Testis (tissue), 2 donors: ENCODE measurements at regions not wholly inside any gene's neighbourhood (a gene's known extent, or its start where the extent isn't known, plus 50 kb on each side); places are given as distances from the start of the nearest gene placed in this dataset.

Source experiments
- DNase-seq: peaks from one replicate; pipeline ENCODE4 v3.0.0-alpha.2; 2019
- H3K27ac ChIP-seq, 2 donors: fragments of 200-600 bp; sonication (generic); one replicate each; pipeline ENCODE4 v1.5.1; 2019
- H3K27me3 ChIP-seq: fragments of 200-600 bp; sonication (generic); one replicate; pipeline ENCODE4 v1.5.1; 2019
- H3K36me3 ChIP-seq: fragments of 200-600 bp; sonication (generic); one replicate; pipeline ENCODE4 v1.5.1; 2017; ENCODE audit warnings: low read depth; ENCODE audit errors: missing control alignments
- H3K4me1 ChIP-seq: fragments of 200-600 bp; sonication (generic); one replicate; pipeline ENCODE4 v1.5.1; 2019
- H3K4me3 ChIP-seq, 2 donors: fragments of 200-600 bp; sonication (generic); one replicate each; pipeline ENCODE4 v1.5.1; 2017 to 2019
- H3K9me3 ChIP-seq: fragments of 200-600 bp; sonication (generic); one replicate; pipeline ENCODE4 v1.5.1; 2017
- CTCF ChIP-seq, 3 experiments: fragments of 450-650 bp in 2 of 3; fragments of 200-600 bp in 1 of 3; sonication (generic) in 1 of 3; IDR thresholded peaks; one replicate each; pipeline ENCODE4 v1.5.1; 2016 to 2019; ENCODE audit warnings: antibody characterized with exemption in 3 of 3, mild to moderate bottlenecking in 2 of 3, moderate library complexity in 1 of 3
- POLR2A ChIP-seq: fragments of 450-650 bp; IDR thresholded peaks from one replicate; pipeline ENCODE4 v1.6.1; 2017; ENCODE audit warnings: antibody characterized with exemption, mild to moderate bottlenecking, moderate library complexity
- WGBS, 2 donors: methylation state at CpG; one replicate each; pipeline ENCODE4 v1.1.5; 2018; 5-methylcytosine and 5-hydroxymethylcytosine counted together
- intact Hi-C: fragments of 100-400 bp; cut with DNase I; formaldehyde crosslinking; loops from one replicate; pipeline ENCODE4 v1.15.1; 2023; ENCODE audit warnings: low total_unique reads

GRCh38 chr11:37372667-37373066 is 774.6 kb upstream of the RAG2 start:
- Histone ChIP-seq H3K36me3 (no peaks in the 10 kb centered on the region), H3K27ac (no peak overlapping the region), H3K4me3 (no peak overlapping the region), H3K27me3 (no peaks in the 10 kb centered on the region), H3K9me3 (no peaks in the 10 kb centered on the region), H3K4me1 (no peaks in the 10 kb centered on the region)
- DNase-seq, result no peak
- WGBS, 2 donors, result 95 to 97% methylated on average over 2 of the region's 2 CpGs
- intact Hi-C loops, result no loop called here
- TF ChIP-seq CTCF (IDR thresholded peaks at IDR 0.05), result no peak
- no peak for TF ChIP-seq POLR2A

- intact Hi-C loops, result no loop called here
- no peak for DNase-seq
- Histone ChIP-seq H3K27ac (no peak overlapping the region), H3K36me3 (no peaks in the 10 kb centered on the region), H3K4me3 (no peak overlapping the region), H3K9me3 (no peaks in the 10 kb centered on the region), H3K4me1 (no peaks in the 10 kb centered on the region), H3K27me3 (no peaks in the 10 kb centered on the region)
- no peak for TF ChIP-seq POLR2A
- TF ChIP-seq CTCF (IDR thresholded peaks at IDR 0.05), result no peak
Observed at GRCh38 chr11:37371346-37371970, 773.4 kb upstream of the RAG2 start.

- Histone ChIP-seq H3K4me1 (no peaks in the 10 kb centered on the region), H3K36me3 (no peaks in the 10 kb centered on the region), H3K9me3 (no peaks in the 10 kb centered on the region), H3K27me3 (no peaks in the 10 kb centered on the region), H3K27ac (no peak overlapping the region), H3K4me3 (no peak overlapping the region)
- TF ChIP-seq CTCF (IDR thresholded peaks at IDR 0.05) (no peak), POLR2A (no peak)
- no peak for DNase-seq
- intact Hi-C loops, result no loop called here
- 86 to 90% methylated on average over 2 of the region's 2 CpGs for WGBS, 2 donors
Observed at GRCh38 chr11:37370817-37371216, 772.8 kb upstream of the RAG2 start.

GRCh38 chr11:37364246-37364839 is 766.3 kb upstream of the RAG2 start:
- Histone ChIP-seq H3K27ac (no peak overlapping the region), H3K4me1 (no peaks in the 10 kb centered on the region), H3K9me3 (no peaks in the 10 kb centered on the region), H3K36me3 (no peaks in the 10 kb centered on the region), H3K4me3 (no peak overlapping the region), H3K27me3 (no peaks in the 10 kb centered on the region)
- 91 to 94% methylated on average over 5 of the region's 5 CpGs for WGBS, 2 donors
- intact Hi-C loops, result no loop called here
- no peak for TF ChIP-seq POLR2A
- TF ChIP-seq CTCF (IDR thresholded peaks at IDR 0.05), result no peak
- DNase-seq, result no peak

GRCh38 chr11:37353192-37353591 is 755.2 kb upstream of the RAG2 start:
- Histone ChIP-seq H3K9me3 (no peaks in the 10 kb centered on the region), H3K27ac (no peak overlapping the region), H3K4me1 (no peaks in the 10 kb centered on the region), H3K27me3 (no peaks in the 10 kb centered on the region), H3K36me3 (no peaks in the 10 kb centered on the region), H3K4me3 (no peak overlapping the region)
- no peak for TF ChIP-seq CTCF (IDR thresholded peaks at IDR 0.05)
- no peak for TF ChIP-seq POLR2A
- WGBS, 2 donors, result 86% methylated on average over 2 of the region's 2 CpGs
- DNase-seq, result no peak
- intact Hi-C loops, result no loop called here
